ENCODE measurements at regions not wholly inside any gene's neighbourhood (a gene's known extent, or its start where the extent isn't known, plus 50 kb on each side); places are given as distances from the start of the nearest gene placed in this dataset.

GRCh38 chr3:106566277-106566676 is 697.5 kb upstream of the CBLB start:
- TF ChIP-seq CTCF (IDR thresholded peaks at IDR 0.05; ENCODE audit: low read length): peak; percentile 40; the same call in 1 of the 2 replicates
- no peak for TF ChIP-seq EZH2 (IDR thresholded peaks at IDR 0.05; ENCODE audit: borderline replicate concordance, low read length)

All from OCI-LY1 (cell line).